ENCODE measurements at regions not wholly inside any gene's neighbourhood (a gene's known extent, or its start where the extent isn't known, plus 50 kb on each side); places are given as distances from the start of the nearest gene placed in this dataset.

DNA sequence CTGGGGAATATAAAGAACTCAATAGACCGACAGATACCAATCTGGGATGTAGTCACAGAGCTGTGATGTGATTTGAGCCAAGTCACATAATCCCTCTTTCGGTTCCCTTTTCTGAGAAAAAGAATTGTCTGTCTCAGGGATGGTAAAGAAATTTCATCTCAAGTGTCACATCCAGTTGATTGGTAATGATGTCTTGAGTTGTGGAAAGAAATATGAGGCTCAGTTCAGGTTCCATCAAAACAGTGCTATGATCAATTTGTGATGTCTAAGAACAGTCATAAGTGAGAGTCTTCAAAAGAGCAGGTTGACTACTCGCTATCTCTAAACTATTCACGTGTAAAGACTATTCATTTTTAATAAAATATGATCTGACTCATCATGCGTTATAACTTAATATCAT, 223.3 kb downstream of the METTL4 start:
- H3K27me3 ChIP-seq, result no peaks in the 10 kb centered on the region
- TF ChIP-seq, protein P1, sequence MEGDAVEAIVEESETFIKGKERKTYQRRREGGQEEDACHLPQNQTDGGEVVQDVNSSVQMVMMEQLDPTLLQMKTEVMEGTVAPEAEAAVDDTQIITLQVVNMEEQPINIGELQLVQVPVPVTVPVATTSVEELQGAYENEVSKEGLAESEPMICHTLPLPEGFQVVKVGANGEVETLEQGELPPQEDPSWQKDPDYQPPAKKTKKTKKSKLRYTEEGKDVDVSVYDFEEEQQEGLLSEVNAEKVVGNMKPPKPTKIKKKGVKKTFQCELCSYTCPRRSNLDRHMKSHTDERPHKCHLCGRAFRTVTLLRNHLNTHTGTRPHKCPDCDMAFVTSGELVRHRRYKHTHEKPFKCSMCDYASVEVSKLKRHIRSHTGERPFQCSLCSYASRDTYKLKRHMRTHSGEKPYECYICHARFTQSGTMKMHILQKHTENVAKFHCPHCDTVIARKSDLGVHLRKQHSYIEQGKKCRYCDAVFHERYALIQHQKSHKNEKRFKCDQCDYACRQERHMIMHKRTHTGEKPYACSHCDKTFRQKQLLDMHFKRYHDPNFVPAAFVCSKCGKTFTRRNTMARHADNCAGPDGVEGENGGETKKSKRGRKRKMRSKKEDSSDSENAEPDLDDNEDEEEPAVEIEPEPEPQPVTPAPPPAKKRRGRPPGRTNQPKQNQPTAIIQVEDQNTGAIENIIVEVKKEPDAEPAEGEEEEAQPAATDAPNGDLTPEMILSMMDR (IDR thresholded peaks at IDR 0.05), result no peak
- no peaks in the 10 kb centered on the region for H3K9me3 ChIP-seq
- H3K4me3 ChIP-seq, result no peak overlapping the region
- H3K4me1 ChIP-seq, result no peaks in the 10 kb centered on the region
- H3K27ac ChIP-seq, result no peak overlapping the region
- no peak for DNase-seq (ENCODE audit: low spot score)
- H3K36me3 ChIP-seq, result no peaks in the 10 kb centered on the region

DNA sequence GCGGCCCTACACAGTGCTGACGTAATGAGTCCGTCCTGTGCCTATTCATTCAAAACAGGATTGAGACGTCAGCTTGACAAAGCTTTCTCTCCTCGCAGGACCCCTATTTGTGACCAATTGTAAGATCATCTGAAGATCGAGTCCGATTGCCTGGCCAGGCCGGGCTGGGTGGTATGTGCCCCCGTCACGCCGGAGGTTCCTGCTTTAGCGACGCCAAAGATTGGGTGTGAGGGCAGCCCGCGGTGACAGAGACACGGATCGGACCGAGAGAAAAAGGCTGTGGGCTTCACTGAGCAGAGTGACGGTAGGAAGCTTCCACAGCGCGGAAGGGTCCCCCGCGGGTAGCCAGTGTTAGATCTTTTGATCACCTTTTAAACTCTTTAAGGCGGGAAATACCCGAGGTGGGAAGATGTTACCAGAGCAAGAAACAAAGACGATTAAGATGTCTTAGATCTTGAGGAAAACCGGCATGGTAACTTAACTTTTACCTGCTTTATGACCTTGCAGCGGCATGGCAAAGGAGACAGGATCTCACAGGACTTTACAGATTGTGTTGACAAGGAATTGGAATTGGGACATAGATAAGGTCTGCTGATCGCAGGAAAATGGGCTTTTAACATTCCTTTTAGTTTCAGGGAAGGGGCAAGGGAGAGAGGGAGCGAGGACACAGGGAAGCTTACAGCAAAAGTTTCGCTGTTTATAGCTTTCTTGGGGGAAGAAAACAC, 220.0 kb downstream of the METTL4 start:
- DNase-seq (ENCODE audit: low spot score), result no peak
- H3K27ac ChIP-seq, result no peak overlapping the region
- H3K4me3 ChIP-seq, result no peak overlapping the region
- TF ChIP-seq, protein P1 (IDR thresholded peaks at IDR 0.05), result no peak
- H3K9me3 ChIP-seq, result no peaks in the 10 kb centered on the region
- H3K27me3 ChIP-seq, result no peaks in the 10 kb centered on the region
- H3K4me1 ChIP-seq, result no peaks in the 10 kb centered on the region
- H3K36me3 ChIP-seq, result no peaks in the 10 kb centered on the region

DNA sequence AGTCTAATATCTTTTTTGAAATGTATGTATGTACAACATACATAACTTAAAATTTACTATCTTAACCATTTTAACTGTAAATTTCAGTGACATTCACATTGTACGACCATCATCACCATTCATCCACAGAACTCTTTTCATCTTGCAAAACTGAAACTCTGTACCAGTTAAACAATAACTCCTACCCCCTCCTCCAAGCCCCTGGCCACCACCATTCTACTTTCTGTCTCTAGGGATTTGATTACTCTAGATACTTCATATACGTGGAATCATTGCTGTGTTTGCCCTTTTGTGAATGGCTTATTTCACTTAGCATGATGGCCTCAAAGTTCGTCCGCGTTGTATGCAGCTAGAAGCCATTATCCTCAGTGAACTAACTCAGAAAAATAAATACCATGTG, 217.0 kb downstream of the METTL4 start:
- Histone ChIP-seq H3K9me3 (no peaks in the 10 kb centered on the region), H3K36me3 (no peaks in the 10 kb centered on the region), H3K4me3 (no peak overlapping the region), H3K4me1 (no peaks in the 10 kb centered on the region), H3K27ac (no peak overlapping the region), H3K27me3 (no peaks in the 10 kb centered on the region)
- no peak for DNase-seq (ENCODE audit: low spot score)
- TF ChIP-seq, protein P1 (IDR thresholded peaks at IDR 0.05), result no peak

DNA sequence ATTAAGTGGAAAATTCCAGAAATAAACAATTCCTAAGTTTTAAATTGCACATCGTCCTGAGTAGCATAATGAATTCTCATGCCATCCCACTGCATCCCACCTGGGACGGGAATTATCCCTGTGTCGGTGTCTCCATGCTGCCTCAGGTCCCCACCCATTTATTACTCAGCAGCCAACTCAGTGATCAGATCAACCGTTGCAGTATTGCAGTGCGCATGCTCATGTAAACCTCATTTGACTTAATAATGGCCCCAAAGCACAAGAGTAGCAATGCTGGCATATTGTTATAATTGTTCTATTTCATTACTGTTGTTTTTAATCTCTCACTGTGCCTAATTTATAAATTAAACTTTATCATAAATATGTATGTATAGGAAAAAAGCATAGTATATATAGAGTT, 214.4 kb downstream of the METTL4 start:
- TF ChIP-seq, protein P1 (IDR thresholded peaks at IDR 0.05), result no peak
- Histone ChIP-seq H3K4me3 (no peak overlapping the region), H3K9me3 (no peaks in the 10 kb centered on the region), H3K27me3 (no peaks in the 10 kb centered on the region), H3K36me3 (no peaks in the 10 kb centered on the region), H3K27ac (no peak overlapping the region), H3K4me1 (no peaks in the 10 kb centered on the region)
- no peak for DNase-seq (ENCODE audit: low spot score)

DNA sequence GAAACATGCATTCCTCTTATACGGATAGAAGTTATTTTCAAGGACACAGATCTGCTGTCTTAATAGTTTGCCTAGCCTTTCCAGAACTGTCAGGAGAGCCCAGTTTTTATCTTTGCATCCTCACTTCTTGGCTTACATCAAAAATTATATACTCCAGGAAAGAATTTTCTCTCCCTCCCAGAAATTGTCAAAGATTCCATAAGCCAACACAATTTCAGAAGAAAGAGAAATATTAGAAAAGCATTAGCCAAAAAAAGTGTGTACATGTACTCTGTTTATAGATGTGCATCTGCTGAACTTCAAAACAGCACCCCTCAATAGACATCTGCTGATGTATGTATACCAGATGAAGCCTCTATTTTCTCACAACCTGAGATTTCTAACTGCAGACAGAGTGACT, 210.4 kb downstream of the METTL4 start:
- Histone ChIP-seq H3K27me3 (no peaks in the 10 kb centered on the region), H3K9me3 (no peaks in the 10 kb centered on the region)
- TF ChIP-seq, protein P1 (IDR thresholded peaks at IDR 0.05), result no peak

DNA sequence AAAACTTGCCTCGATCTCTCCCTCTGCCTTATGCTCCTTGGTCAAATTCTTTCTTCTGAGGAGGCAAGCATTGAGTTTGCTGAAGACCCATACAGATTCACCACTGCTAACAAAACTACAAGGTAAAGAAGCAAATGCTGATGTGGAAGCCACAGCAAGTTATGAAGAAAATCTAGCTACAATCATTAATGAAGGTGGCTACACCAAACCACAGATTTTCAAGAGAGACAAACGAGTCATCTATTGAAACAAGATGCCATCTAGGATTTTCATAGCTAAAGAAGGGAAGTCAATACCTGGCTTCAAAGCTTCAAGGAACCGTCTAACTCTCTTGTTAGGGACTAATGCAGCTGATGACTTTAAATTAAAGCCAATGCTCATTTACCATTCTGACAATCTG, 203.2 kb downstream of the METTL4 start:
- Histone ChIP-seq H3K36me3 (no peaks in the 10 kb centered on the region), H3K27ac (no peak overlapping the region), H3K4me3 (no peak overlapping the region)

More for the DNA sequence above, 210.4 kb downstream of the METTL4 start:
- Histone ChIP-seq H3K4me1 (no peaks in the 10 kb centered on the region), H3K36me3 (no peaks in the 10 kb centered on the region), H3K4me3 (no peak overlapping the region), H3K27ac (no peak overlapping the region)
- no peak for DNase-seq (ENCODE audit: low spot score)

More for the DNA sequence above, 203.2 kb downstream of the METTL4 start:
- no peaks in the 10 kb centered on the region for H3K4me1 ChIP-seq
- H3K27me3 ChIP-seq, result no peaks in the 10 kb centered on the region
- no peaks in the 10 kb centered on the region for H3K9me3 ChIP-seq
- TF ChIP-seq, protein P1 (IDR thresholded peaks at IDR 0.05), result no peak
- DNase-seq (ENCODE audit: low spot score), result no peak
